CD4-positive, alpha-beta T cell treated with Interleukin-1 beta for 1 hour (primary cell): ENCODE measurements at regions not wholly inside any gene's neighbourhood (a gene's known extent, or its start where the extent isn't known, plus 50 kb on each side); places are given as distances from the start of the nearest gene placed in this dataset.
"Not testable (repeated sequence)": the region's sequence is repeated elsewhere in the genome, so short reads cannot be mapped to it uniquely, and the experiment has no call there.

Experiments
- DNase-seq, 2 donors: peaks; one replicate each; pipeline ENCODE4 v3.0.0-alpha.2; 2020 to 2022

DNA sequence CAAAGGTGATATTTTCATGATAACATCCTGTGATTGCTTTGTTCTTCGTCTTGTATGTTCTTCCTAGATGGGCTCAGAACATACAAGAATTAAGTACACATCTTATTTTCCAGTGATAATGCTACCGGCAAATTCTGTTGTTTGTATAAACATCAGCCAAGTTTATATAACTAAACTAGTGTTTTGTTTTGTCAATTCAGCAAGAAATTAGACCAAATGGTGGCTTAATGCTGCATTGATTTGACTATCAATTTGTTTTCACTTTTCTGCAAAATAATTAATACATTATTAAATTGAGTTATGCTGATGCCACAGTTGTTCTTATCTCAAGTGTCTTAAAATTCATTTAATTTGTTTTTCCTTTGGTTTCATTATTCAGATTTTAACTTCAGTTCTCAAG is 177.7 kb downstream of the OR4F29 start:
- DNase-seq = not testable (repeated sequence)

DNA sequence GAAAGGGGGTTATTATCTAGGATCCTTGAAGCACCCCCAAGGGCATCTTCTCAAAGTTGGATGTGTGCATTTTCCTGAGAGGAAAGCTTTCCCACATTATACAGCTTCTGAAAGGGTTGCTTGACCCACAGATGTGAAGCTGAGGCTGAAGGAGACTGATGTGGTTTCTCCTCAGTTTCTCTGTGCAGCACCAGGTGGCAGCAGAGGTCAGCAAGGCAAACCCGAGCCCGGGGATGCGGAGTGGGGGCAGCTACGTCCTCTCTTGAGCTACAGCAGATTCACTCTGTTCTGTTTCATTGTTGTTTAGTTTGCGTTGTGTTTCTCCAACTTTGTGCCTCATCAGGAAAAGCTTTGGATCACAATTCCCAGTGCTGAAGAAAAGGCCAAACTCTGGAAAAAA is 183.7 kb downstream of the OR4F29 start:
- DNase-seq = peak; percentile 63 to 76
